HT1080 (cell line): ENCODE measurements at regions not wholly inside any gene's neighbourhood (a gene's known extent, or its start where the extent isn't known, plus 50 kb on each side); places are given as distances from the start of the nearest gene placed in this dataset.

Experiments used
- DNase-seq: peaks from one replicate; pipeline ENCODE4 v3.0.0-alpha.2; 2015; ENCODE audit warnings: low read depth

- no peak for DNase-seq
Measured at GRCh38 chr2:185145316-185146121, 547.2 kb downstream of the ZNF804A start.

- no peak for DNase-seq
Measured at GRCh38 chr2:185147361-185147760, 549.0 kb downstream of the ZNF804A start.

- DNase-seq = no peak
Measured at GRCh38 chr2:185152186-185152585, 553.9 kb downstream of the ZNF804A start.

- no peak for DNase-seq
Measured at GRCh38 chr2:185161701-185162100, 563.4 kb downstream of the ZNF804A start.

- no peak for DNase-seq
Measured at GRCh38 chr2:185174353-185174752, 564.3 kb upstream of the FSIP2 start.

GRCh38 chr2:185179743-185180142, 558.9 kb upstream of the FSIP2 start:
- no peak for DNase-seq

GRCh38 chr2:185181901-185182300, 556.7 kb upstream of the FSIP2 start:
- peak; percentile 15 for DNase-seq

GRCh38 chr2:185185044-185185443, 553.6 kb upstream of the FSIP2 start:
- DNase-seq = no peak

- DNase-seq = peak; percentile 59
Measured at GRCh38 chr2:185187421-185187820, 551.2 kb upstream of the FSIP2 start.

GRCh38 chr2:185188656-185189055, 549.9 kb upstream of the FSIP2 start:
- no peak for DNase-seq

- no peak for DNase-seq
Measured at GRCh38 chr2:185201063-185201462, 537.5 kb upstream of the FSIP2 start.

- DNase-seq = no peak
Measured at GRCh38 chr2:185202381-185202780, 536.2 kb upstream of the FSIP2 start.

GRCh38 chr2:185202945-185203528, 535.6 kb upstream of the FSIP2 start:
- no peak for DNase-seq

GRCh38 chr2:185208261-185208660, 530.3 kb upstream of the FSIP2 start:
- peak; percentile 61 for DNase-seq

GRCh38 chr2:185215497-185215896, 523.1 kb upstream of the FSIP2 start:
- DNase-seq = no peak

- no peak for DNase-seq
Measured at GRCh38 chr2:185219981-185220380, 518.6 kb upstream of the FSIP2 start.

GRCh38 chr2:185222311-185222710, 516.3 kb upstream of the FSIP2 start:
- no peak for DNase-seq

- DNase-seq = no peak
Measured at GRCh38 chr2:185227391-185227790, 511.2 kb upstream of the FSIP2 start.

- DNase-seq = no peak
Measured at GRCh38 chr2:185239491-185239890, 499.1 kb upstream of the FSIP2 start.

- no peak for DNase-seq
Measured at GRCh38 chr2:185240796-185241195, 497.8 kb upstream of the FSIP2 start.

- DNase-seq = no peak
Measured at GRCh38 chr2:185241556-185241955, 497.0 kb upstream of the FSIP2 start.

- no peak for DNase-seq
Measured at GRCh38 chr2:185242462-185242861, 496.1 kb upstream of the FSIP2 start.

- DNase-seq = peak; percentile 3
Measured at GRCh38 chr2:185245216-185245615, 493.4 kb upstream of the FSIP2 start.
